ENCODE measurements at regions not wholly inside any gene's neighbourhood (a gene's known extent, or its start where the extent isn't known, plus 50 kb on each side); places are given as distances from the start of the nearest gene placed in this dataset.

- DNase-seq (ENCODE audit: low read depth), result no peak
- H3K4me3 ChIP-seq (ENCODE audit: low read depth, low read length), result no peak overlapping the region
Measured at GRCh38 chr1:23616292-23616824, 57.1 kb upstream of the ID3 start.

GRCh38 chr1:23615852-23616251 lies 56.6 kb upstream of the ID3 start:
- H3K4me3 ChIP-seq (ENCODE audit: low read depth, low read length), result no peak overlapping the region
- no peak for DNase-seq (ENCODE audit: low read depth)

- H3K4me3 ChIP-seq (ENCODE audit: low read depth, low read length), result no peak overlapping the region
Measured at GRCh38 chr1:23615423-23615822, 56.1 kb upstream of the ID3 start.

DNA sequence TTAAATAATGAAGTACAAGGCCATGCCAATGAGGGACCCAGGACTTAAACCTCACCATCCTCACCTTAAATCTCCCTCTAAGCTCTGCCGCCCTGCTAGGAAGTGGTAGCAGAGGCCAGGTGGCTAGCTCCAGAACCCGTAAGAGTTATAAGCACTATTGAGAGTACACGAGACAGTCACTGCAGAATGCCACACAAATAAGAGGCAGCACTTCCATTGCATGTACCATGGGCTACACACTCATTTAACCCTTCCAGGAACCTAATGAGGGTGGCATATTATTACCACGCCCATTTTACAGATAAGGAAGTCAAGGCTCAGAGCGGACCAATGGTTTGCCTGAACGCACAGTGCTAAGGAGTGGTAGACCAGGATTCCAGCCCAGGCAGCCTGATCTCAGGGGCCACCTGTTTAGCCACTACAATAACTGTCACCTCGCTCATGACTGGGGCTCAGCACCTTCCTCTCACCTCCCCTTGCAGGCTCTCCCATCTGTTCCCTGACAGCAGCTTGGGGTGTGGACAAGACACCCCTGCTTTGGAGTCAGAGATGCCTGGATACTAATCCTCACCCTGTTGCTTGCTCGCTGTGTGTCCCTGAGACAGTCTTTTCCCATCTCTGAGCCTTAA lies 54.8 kb upstream of the ID3 start:
- no peak for DNase-seq (ENCODE audit: low read depth)
- H3K4me3 ChIP-seq (ENCODE audit: low read depth, low read length), result no peak overlapping the region

More at GRCh38 chr1:23615423-23615822, 56.1 kb upstream of the ID3 start:
- no peak for DNase-seq (ENCODE audit: low read depth)

- no peak for DNase-seq (ENCODE audit: low read depth)
- H3K4me3 ChIP-seq (ENCODE audit: low read depth, low read length), result no peak overlapping the region
Measured at GRCh38 chr1:23613191-23614031, 54.1 kb upstream of the ID3 start.

- no peak overlapping the region for H3K4me3 ChIP-seq (ENCODE audit: low read depth, low read length)
- DNase-seq (ENCODE audit: low read depth), result no peak
Measured at GRCh38 chr1:23611601-23612327, 52.5 kb upstream of the ID3 start.

GRCh38 chr1:23610677-23611076 lies 51.4 kb upstream of the ID3 start:
- DNase-seq (ENCODE audit: low read depth), result no peak
- H3K4me3 ChIP-seq (ENCODE audit: low read depth, low read length), result no peak overlapping the region

- no peak overlapping the region for H3K4me3 ChIP-seq (ENCODE audit: low read depth, low read length)
- no peak for DNase-seq (ENCODE audit: low read depth)
Measured at GRCh38 chr1:23609971-23610370, 50.7 kb upstream of the ID3 start.
